ENCODE measurements at regions not wholly inside any gene's neighbourhood (a gene's known extent, or its start where the extent isn't known, plus 50 kb on each side); places are given as distances from the start of the nearest gene placed in this dataset.

DNA sequence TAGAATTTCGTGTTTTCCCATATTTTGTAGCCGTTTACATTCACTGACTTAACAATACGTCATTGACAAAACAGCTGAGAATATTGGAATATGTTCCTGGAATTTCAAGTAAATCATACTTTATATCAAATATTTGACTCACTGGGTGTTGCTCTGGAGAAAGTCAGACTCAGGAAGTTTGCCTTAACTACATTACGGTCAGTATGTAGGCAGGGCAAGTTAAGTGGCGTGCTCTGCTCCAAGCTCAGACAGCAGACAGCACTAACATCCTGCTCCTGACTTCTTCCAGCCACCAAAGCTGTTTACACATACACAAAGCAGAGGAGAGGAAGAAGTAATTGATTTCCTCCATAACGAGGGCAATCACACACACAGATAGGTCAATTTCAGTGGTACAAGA lies 414.6 kb downstream of the LRRIQ3 start:
- TF ChIP-seq POLR2AphosphoS5 (IDR thresholded peaks at IDR 0.05; ENCODE audit: low read depth, low read length) (no peak), POLR2A (IDR thresholded peaks at IDR 0.05; ENCODE audit: low read depth, low read length) (no peak), POU2F2 (IDR thresholded peaks at IDR 0.05; ENCODE audit: low read depth, low read length) (no peak)
